ENCODE measurements at regions not wholly inside any gene's neighbourhood (a gene's known extent, or its start where the extent isn't known, plus 50 kb on each side); places are given as distances from the start of the nearest gene placed in this dataset.

GRCh38 chr15:39434163-39434562 lies 146.7 kb upstream of the THBS1 start:
- DNase-seq (ENCODE audit: low spot score) (no peak), ATAC-seq (ENCODE audit: insufficient number of reproducible peaks, low FRiP score, low read depth) (no peak)
- peaks cover 0 to 18% of the 10 kb centered on the region in 2 donors for H3K4me1 ChIP-seq (ENCODE audit: control insufficient read depth in 1 of 2, low read depth in 2 of 2)
- no peaks in the 10 kb centered on the region for H3K9me3 ChIP-seq
- no peak overlapping the region for H3K4me3 ChIP-seq
- no peaks in the 10 kb centered on the region for H3K27me3 ChIP-seq (replicated peaks; ENCODE audit: insufficient read depth)
- no peak for TF ChIP-seq CTCF (IDR thresholded peaks at IDR 0.05)
- no peaks in the 10 kb centered on the region for H3K36me3 ChIP-seq
- no peak overlapping the region for H3K27ac ChIP-seq

DNA sequence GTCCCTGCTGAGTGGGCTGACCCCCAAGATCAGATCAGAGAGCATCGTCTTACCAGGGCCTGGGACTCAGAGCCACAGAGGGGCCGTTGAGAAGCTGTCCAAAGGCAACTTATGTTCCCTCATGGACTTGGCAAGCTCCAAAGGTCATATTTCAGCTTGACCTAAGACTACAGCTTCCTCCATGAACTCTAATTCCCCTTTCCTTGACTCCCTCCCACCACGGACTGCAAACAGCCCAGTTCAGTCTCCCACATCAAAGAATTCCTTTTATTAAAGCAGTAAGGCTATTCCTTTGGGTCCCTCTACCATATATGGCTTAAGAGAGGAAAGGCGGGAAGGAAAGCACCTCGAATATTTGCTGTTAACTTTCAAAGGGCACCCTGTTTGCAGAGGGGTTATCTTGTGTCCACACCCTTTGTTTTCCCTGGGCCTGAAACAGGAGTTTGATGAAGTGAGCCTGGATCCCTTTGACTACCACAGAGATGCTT lies 146.1 kb upstream of the THBS1 start:
- no peak overlapping the region for H3K4me3 ChIP-seq
- ATAC-seq (ENCODE audit: insufficient number of reproducible peaks, low FRiP score, low read depth) (no peak), DNase-seq (ENCODE audit: low spot score) (no peak)
- peaks cover 0 to 18% of the 10 kb centered on the region in 2 donors for H3K4me1 ChIP-seq (ENCODE audit: control insufficient read depth in 1 of 2, low read depth in 2 of 2)
- H3K27ac ChIP-seq: no peak overlapping the region
- no peaks in the 10 kb centered on the region for H3K36me3 ChIP-seq
- H3K9me3 ChIP-seq: no peaks in the 10 kb centered on the region
- no peaks in the 10 kb centered on the region for H3K27me3 ChIP-seq (replicated peaks; ENCODE audit: insufficient read depth)
- no peak for TF ChIP-seq CTCF (IDR thresholded peaks at IDR 0.05)

GRCh38 chr15:39435244-39435643 lies 145.6 kb upstream of the THBS1 start:
- Histone ChIP-seq H3K9me3 (no peaks in the 10 kb centered on the region), H3K36me3 (no peaks in the 10 kb centered on the region), H3K27ac (no peak overlapping the region), H3K27me3 (replicated peaks; ENCODE audit: insufficient read depth) (no peaks in the 10 kb centered on the region), H3K4me1 (ENCODE audit: control insufficient read depth in 1 of 2, low read depth in 2 of 2) (peaks cover 0 to 18% of the 10 kb centered on the region in 2 donors), H3K4me3 (no peak overlapping the region)
- TF ChIP-seq CTCF (IDR thresholded peaks at IDR 0.05): no peak
- no peak for DNase-seq (ENCODE audit: low spot score)
- no peak for ATAC-seq (ENCODE audit: insufficient number of reproducible peaks, low FRiP score, low read depth)

- Histone ChIP-seq H3K27me3 (replicated peaks; ENCODE audit: insufficient read depth) (no peaks in the 10 kb centered on the region), H3K9me3 (no peaks in the 10 kb centered on the region), H3K27ac (no peak overlapping the region), H3K36me3 (no peaks in the 10 kb centered on the region), H3K4me1 (ENCODE audit: control insufficient read depth in 1 of 2, low read depth in 2 of 2) (peaks cover 0 to 15% of the 10 kb centered on the region in 2 donors), H3K4me3 (no peak overlapping the region)
- DNase-seq (ENCODE audit: low spot score): no peak
- TF ChIP-seq CTCF (IDR thresholded peaks at IDR 0.05): no peak
- ATAC-seq (ENCODE audit: insufficient number of reproducible peaks, low FRiP score, low read depth): no peak
Observed at GRCh38 chr15:39438260-39438659, 142.6 kb upstream of the THBS1 start.

DNA sequence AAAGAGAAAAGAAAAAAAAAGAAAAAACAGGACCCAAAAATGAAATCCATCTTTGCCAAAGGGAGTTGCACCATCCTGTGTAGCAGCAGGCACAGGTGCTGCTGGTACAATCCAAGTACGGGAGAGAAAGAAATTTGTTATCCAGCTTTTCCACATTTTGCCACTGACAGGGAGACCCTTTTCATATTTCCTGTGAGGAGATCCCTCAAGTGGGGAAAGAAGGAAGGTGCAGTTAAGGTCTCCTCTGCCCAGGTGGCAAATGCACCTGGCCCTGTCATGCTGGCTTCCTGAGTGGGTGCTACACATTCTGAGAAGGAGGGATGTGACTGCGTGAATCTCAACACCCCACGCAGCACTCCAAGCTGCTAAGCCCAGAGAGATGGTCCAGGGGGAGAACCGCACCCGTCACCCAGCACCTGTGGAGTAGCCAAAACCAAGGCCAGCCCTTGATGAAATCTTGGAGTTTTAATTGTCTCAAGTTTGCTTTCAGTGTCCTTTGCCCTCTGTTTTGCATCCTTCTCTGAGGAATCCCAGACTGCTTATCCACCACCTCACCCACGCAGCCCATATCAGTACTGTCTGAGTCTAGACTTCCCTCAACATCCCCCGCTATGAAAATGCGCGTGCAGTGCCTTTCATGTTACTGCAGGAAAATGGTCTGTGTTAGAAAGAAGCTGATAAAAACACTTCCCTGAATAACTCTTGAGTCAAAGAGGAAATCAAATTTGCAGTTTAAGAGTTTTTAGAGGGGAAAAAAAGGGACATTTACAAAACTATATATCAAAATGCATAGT lies 141.9 kb upstream of the THBS1 start:
- Histone ChIP-seq H3K27me3 (replicated peaks; ENCODE audit: insufficient read depth) (no peaks in the 10 kb centered on the region), H3K36me3 (no peaks in the 10 kb centered on the region), H3K9me3 (no peaks in the 10 kb centered on the region), H3K4me1 (ENCODE audit: control insufficient read depth in 1 of 2, low read depth in 2 of 2) (peaks cover 0 to 9% of the 10 kb centered on the region in 2 donors), H3K27ac (no peak overlapping the region), H3K4me3 (no peak overlapping the region)
- ATAC-seq (ENCODE audit: insufficient number of reproducible peaks, low FRiP score, low read depth) (no peak), DNase-seq (ENCODE audit: low spot score) (no peak)
- no peak for TF ChIP-seq CTCF (IDR thresholded peaks at IDR 0.05)

Data from thoracic aorta (tissue), 2 donors.